ENCODE measurements at regions not wholly inside any gene's neighbourhood (a gene's known extent, or its start where the extent isn't known, plus 50 kb on each side); places are given as distances from the start of the nearest gene placed in this dataset.
A peak's percentile ranks its signal among the peaks of the same experiment; 100 is the strongest.

- TF ChIP-seq GATAD2B (conservative IDR thresholded peaks at IDR 0.05; ENCODE audit: low read depth): no peak; the same call in 1 of the 2 replicates
- peak; percentile 71 for TF ChIP-seq MTA3 (IDR thresholded peaks at IDR 0.05; ENCODE audit: borderline replicate concordance, low read length)
- no peak for TF ChIP-seq ZNF274 (IDR thresholded peaks at IDR 0.05; ENCODE audit: insufficient read depth, insufficient read length)
- TF ChIP-seq ZNF24 (IDR thresholded peaks at IDR 0.05): peak; percentile 88
- peak; percentile 74 for TF ChIP-seq CREB1 (IDR thresholded peaks at IDR 0.05; ENCODE audit: low read depth)
- TF ChIP-seq ESRRA (IDR thresholded peaks at IDR 0.05; ENCODE audit: low read length): no peak
- TF ChIP-seq RFX5 (IDR thresholded peaks at IDR 0.05; ENCODE audit: low read depth, low read length): no peak
- peak; percentile 51 for TF ChIP-seq RELA (IDR thresholded peaks at IDR 0.05; ENCODE audit: borderline replicate concordance, partially characterized antibody)
- TF ChIP-seq EED (IDR thresholded peaks at IDR 0.05; ENCODE audit: low read depth): peak; percentile 65
- TF ChIP-seq, protein P1, sequence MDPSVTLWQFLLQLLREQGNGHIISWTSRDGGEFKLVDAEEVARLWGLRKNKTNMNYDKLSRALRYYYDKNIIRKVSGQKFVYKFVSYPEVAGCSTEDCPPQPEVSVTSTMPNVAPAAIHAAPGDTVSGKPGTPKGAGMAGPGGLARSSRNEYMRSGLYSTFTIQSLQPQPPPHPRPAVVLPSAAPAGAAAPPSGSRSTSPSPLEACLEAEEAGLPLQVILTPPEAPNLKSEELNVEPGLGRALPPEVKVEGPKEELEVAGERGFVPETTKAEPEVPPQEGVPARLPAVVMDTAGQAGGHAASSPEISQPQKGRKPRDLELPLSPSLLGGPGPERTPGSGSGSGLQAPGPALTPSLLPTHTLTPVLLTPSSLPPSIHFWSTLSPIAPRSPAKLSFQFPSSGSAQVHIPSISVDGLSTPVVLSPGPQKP (IDR thresholded peaks at IDR 0.05; ENCODE audit: low read depth, low read length): no peak
- TF ChIP-seq FOXM1 (IDR thresholded peaks at IDR 0.05; ENCODE audit: low read depth, low read length): peak; percentile 83
- TF ChIP-seq IRF5 (IDR thresholded peaks at IDR 0.05; ENCODE audit: borderline replicate concordance): no peak
- TF ChIP-seq, protein P2, sequence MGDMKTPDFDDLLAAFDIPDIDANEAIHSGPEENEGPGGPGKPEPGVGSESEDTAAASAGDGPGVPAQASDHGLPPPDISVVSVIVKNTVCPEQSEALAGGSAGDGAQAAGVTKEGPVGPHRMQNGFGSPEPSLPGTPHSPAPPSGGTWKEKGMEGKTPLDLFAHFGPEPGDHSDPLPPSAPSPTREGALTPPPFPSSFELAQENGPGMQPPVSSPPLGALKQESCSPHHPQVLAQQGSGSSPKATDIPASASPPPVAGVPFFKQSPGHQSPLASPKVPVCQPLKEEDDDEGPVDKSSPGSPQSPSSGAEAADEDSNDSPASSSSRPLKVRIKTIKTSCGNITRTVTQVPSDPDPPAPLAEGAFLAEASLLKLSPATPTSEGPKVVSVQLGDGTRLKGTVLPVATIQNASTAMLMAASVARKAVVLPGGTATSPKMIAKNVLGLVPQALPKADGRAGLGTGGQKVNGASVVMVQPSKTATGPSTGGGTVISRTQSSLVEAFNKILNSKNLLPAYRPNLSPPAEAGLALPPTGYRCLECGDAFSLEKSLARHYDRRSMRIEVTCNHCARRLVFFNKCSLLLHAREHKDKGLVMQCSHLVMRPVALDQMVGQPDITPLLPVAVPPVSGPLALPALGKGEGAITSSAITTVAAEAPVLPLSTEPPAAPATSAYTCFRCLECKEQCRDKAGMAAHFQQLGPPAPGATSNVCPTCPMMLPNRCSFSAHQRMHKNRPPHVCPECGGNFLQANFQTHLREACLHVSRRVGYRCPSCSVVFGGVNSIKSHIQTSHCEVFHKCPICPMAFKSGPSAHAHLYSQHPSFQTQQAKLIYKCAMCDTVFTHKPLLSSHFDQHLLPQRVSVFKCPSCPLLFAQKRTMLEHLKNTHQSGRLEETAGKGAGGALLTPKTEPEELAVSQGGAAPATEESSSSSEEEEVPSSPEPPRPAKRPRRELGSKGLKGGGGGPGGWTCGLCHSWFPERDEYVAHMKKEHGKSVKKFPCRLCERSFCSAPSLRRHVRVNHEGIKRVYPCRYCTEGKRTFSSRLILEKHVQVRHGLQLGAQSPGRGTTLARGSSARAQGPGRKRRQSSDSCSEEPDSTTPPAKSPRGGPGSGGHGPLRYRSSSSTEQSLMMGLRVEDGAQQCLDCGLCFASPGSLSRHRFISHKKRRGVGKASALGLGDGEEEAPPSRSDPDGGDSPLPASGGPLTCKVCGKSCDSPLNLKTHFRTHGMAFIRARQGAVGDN (IDR thresholded peaks at IDR 0.05): no peak
- TF ChIP-seq RBBP5 (conservative IDR thresholded peaks at IDR 0.05): no peak
- TF ChIP-seq, protein P3, sequence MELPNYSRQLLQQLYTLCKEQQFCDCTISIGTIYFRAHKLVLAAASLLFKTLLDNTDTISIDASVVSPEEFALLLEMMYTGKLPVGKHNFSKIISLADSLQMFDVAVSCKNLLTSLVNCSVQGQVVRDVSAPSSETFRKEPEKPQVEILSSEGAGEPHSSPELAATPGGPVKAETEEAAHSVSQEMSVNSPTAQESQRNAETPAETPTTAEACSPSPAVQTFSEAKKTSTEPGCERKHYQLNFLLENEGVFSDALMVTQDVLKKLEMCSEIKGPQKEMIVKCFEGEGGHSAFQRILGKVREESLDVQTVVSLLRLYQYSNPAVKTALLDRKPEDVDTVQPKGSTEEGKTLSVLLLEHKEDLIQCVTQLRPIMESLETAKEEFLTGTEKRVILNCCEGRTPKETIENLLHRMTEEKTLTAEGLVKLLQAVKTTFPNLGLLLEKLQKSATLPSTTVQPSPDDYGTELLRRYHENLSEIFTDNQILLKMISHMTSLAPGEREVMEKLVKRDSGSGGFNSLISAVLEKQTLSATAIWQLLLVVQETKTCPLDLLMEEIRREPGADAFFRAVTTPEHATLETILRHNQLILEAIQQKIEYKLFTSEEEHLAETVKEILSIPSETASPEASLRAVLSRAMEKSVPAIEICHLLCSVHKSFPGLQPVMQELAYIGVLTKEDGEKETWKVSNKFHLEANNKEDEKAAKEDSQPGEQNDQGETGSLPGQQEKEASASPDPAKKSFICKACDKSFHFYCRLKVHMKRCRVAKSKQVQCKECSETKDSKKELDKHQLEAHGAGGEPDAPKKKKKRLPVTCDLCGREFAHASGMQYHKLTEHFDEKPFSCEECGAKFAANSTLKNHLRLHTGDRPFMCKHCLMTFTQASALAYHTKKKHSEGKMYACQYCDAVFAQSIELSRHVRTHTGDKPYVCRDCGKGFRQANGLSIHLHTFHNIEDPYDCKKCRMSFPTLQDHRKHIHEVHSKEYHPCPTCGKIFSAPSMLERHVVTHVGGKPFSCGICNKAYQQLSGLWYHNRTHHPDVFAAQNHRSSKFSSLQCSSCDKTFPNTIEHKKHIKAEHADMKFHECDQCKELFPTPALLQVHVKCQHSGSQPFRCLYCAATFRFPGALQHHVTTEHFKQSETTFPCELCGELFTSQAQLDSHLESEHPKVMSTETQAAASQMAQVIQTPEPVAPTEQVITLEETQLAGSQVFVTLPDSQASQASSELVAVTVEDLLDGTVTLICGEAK (IDR thresholded peaks at IDR 0.05; ENCODE audit: borderline replicate concordance): no peak
- TF ChIP-seq NRF1 (conservative IDR thresholded peaks at IDR 0.05; ENCODE audit: low read depth, low read length): no peak
- no peak for TF ChIP-seq SP1 (IDR thresholded peaks at IDR 0.05; ENCODE audit: low read depth, low read length)
- TF ChIP-seq EP300 (IDR thresholded peaks at IDR 0.05; ENCODE audit: borderline replicate concordance in 1 of 2, control insufficient read depth in 1 of 2, low read depth in 2 of 2, low read length in 2 of 2): peak; percentile 96 to 98
- no peak for TF ChIP-seq HDGF (IDR thresholded peaks at IDR 0.05)
These were observed 162.4 kb upstream of the ZNF608 start (continued) for GRCh38 chr5:124908581-124909451.

Data from GM12878 (cell line).